ENCODE measurements at regions not wholly inside any gene's neighbourhood (a gene's known extent, or its start where the extent isn't known, plus 50 kb on each side); places are given as distances from the start of the nearest gene placed in this dataset.
A peak's percentile ranks its signal among the peaks of the same experiment; 100 is the strongest.

GRCh38 chr5:178808886-178809285, 50.9 kb upstream of the ZNF354B start:
- no peak for DNase-seq

GRCh38 chr5:178801021-178801420, 58.7 kb upstream of the ZNF354B start:
- no peak for DNase-seq

GRCh38 chr5:178797546-178798440, 62.0 kb upstream of the ZNF354B start:
- DNase-seq, result no peak

GRCh38 chr5:178797101-178797521, 62.6 kb upstream of the ZNF354B start:
- DNase-seq, result no peak

- DNase-seq, result no peak
These were observed 63.4 kb upstream of the ZNF354B start for GRCh38 chr5:178796165-178796945.

GRCh38 chr5:178794433-178794832, 64.0 kb upstream of the ZNF354A start:
- no peak for DNase-seq

GRCh38 chr5:178793696-178794095, 63.2 kb upstream of the ZNF354A start:
- no peak for DNase-seq

- DNase-seq, result peak; percentile 14 to 36
These were observed 62.7 kb upstream of the ZNF354A start for GRCh38 chr5:178793151-178793550.

GRCh38 chr5:178791976-178792375, 61.5 kb upstream of the ZNF354A start:
- no peak for DNase-seq

- peak; percentile 25 to 36 for DNase-seq
These were observed 59.9 kb upstream of the ZNF354A start for GRCh38 chr5:178790371-178790770.

- DNase-seq, result no peak
These were observed 58.1 kb upstream of the ZNF354A start for GRCh38 chr5:178788381-178789085.

- DNase-seq, result no peak
These were observed 57.4 kb upstream of the ZNF354A start for GRCh38 chr5:178787889-178788288.

- no peak for DNase-seq
These were observed 56.5 kb upstream of the ZNF354A start for GRCh38 chr5:178786859-178787499.

- DNase-seq, result no peak
These were observed 56.0 kb upstream of the ZNF354A start for GRCh38 chr5:178786417-178786816.

- peak in 1 of 2 donors; percentile 8 for DNase-seq
These were observed 55.5 kb upstream of the ZNF354A start for GRCh38 chr5:178785999-178786398.

- no peak for DNase-seq
These were observed 53.9 kb upstream of the ZNF354A start for GRCh38 chr5:178784391-178784790.

- no peak for DNase-seq
These were observed 51.5 kb upstream of the ZNF354A start for GRCh38 chr5:178781936-178782335.

GRCh38 chr5:178780581-178781498, 50.4 kb upstream of the ZNF354A start:
- no peak for DNase-seq

All from inflammatory macrophage (primary cell).